ENCODE measurements at regions not wholly inside any gene's neighbourhood (a gene's known extent, or its start where the extent isn't known, plus 50 kb on each side); places are given as distances from the start of the nearest gene placed in this dataset.
"Not testable (repeated sequence)": the region's sequence is repeated elsewhere in the genome, so short reads cannot be mapped to it uniquely, and the experiment has no call there.

DNA sequence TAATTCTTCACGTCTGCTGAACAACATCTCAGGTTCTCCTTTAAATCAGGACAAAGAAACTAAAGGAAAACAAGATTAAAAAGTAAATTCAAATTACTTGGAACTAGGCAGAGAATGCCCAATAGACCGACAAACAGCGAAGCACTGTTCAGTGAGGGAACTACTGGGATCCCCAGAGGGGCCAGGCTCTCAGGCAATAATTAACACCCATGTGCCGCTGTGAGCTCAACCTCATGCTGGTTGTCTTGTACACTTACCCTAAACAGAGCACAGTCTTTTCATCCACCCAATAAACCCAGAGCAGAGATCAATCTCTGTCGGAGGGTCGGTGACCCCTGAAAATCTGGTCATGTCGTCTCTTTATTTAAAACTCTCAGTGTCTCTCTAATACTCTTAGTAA is 229.9 kb upstream of the CRIM1 start:
- Histone ChIP-seq H3K27me3 (ENCODE audit: insufficient read depth, low read length) (no peaks in the 10 kb centered on the region), H2AFZ (ENCODE audit: low read depth, low read length) (no peak overlapping the region), H3K27ac (ENCODE audit: low read depth, low read length) (no peak overlapping the region), H3K9me3 (ENCODE audit: insufficient read depth, low read depth, low read length) (no peaks in the 10 kb centered on the region), H3K9ac (ENCODE audit: low read length) (no peak overlapping the region), H3K79me2 (ENCODE audit: insufficient read depth, low read length) (no peaks in the 10 kb centered on the region), H3K36me3 (ENCODE audit: insufficient read depth, low read length) (no peaks in the 10 kb centered on the region), H3K4me2 (ENCODE audit: low read length) (no peak overlapping the region), H3K4me1 (ENCODE audit: insufficient read depth, low read length) (no peaks in the 10 kb centered on the region), H4K20me1 (ENCODE audit: insufficient read depth, low read length) (no peaks in the 10 kb centered on the region), H3K4me3 (ENCODE audit: insufficient read depth, low read depth, low read length) (no peak overlapping the region)
- Mint-ChIP-seq H3K4me3 (ENCODE audit: unreplicated experiment) (no peak overlapping the region), H3K36me3 (ENCODE audit: low read depth, unreplicated experiment) (no peaks in the 10 kb centered on the region), H3K4me1 (ENCODE audit: low read depth, unreplicated experiment) (no peaks in the 10 kb centered on the region), H3K27me3 (ENCODE audit: low read depth, unreplicated experiment) (no peaks in the 10 kb centered on the region), H3K27ac (ENCODE audit: unreplicated experiment) (no peak overlapping the region), H3K9me3 (ENCODE audit: unreplicated experiment) (peaks cover 5% of the 10 kb centered on the region)
- TF ChIP-seq, protein P1, sequence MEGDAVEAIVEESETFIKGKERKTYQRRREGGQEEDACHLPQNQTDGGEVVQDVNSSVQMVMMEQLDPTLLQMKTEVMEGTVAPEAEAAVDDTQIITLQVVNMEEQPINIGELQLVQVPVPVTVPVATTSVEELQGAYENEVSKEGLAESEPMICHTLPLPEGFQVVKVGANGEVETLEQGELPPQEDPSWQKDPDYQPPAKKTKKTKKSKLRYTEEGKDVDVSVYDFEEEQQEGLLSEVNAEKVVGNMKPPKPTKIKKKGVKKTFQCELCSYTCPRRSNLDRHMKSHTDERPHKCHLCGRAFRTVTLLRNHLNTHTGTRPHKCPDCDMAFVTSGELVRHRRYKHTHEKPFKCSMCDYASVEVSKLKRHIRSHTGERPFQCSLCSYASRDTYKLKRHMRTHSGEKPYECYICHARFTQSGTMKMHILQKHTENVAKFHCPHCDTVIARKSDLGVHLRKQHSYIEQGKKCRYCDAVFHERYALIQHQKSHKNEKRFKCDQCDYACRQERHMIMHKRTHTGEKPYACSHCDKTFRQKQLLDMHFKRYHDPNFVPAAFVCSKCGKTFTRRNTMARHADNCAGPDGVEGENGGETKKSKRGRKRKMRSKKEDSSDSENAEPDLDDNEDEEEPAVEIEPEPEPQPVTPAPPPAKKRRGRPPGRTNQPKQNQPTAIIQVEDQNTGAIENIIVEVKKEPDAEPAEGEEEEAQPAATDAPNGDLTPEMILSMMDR (IDR thresholded peaks at IDR 0.05; ENCODE audit: insufficient read depth, low read depth, low read length): no peak
- no peak for TF ChIP-seq EZH2 (IDR thresholded peaks at IDR 0.05; ENCODE audit: insufficient read depth, low read length)
- no peak for DNase-seq (ENCODE audit: low read depth)
- no peak for FAIRE-seq

DNA sequence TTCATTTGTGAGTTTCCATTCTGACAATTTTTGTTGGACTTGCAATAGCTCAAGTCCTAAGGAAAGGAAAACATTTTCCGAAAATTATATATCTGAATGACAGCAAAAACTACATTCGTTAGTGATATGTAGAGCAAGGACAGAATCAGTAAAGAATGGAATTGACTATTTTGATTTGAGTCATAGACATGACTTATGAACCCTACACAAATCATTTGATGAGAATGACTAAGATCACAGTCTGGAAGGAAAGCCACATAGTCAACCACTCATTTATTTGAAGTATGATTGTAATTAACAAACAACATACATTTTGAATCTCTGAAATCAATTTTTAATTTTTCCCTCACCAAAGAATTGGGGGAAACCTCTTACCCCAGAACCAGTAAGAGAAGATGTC is 231.6 kb upstream of the CRIM1 start:
- Histone ChIP-seq H3K4me2 (ENCODE audit: low read length) (no peak overlapping the region), H3K36me3 (ENCODE audit: insufficient read depth, low read length) (no peaks in the 10 kb centered on the region), H3K27me3 (ENCODE audit: insufficient read depth, low read length) (no peaks in the 10 kb centered on the region), H3K4me1 (ENCODE audit: insufficient read depth, low read length) (no peaks in the 10 kb centered on the region), H2AFZ (ENCODE audit: low read depth, low read length) (no peak overlapping the region), H3K79me2 (ENCODE audit: insufficient read depth, low read length) (no peaks in the 10 kb centered on the region), H3K9me3 (ENCODE audit: insufficient read depth, low read depth, low read length) (no peaks in the 10 kb centered on the region), H3K9ac (ENCODE audit: low read length) (no peak overlapping the region), H3K27ac (ENCODE audit: low read depth, low read length) (no peak overlapping the region), H3K4me3 (ENCODE audit: insufficient read depth, low read depth, low read length) (no peak overlapping the region), H4K20me1 (ENCODE audit: insufficient read depth, low read length) (no peaks in the 10 kb centered on the region)
- Mint-ChIP-seq H3K27me3 (ENCODE audit: low read depth, unreplicated experiment) (no peaks in the 10 kb centered on the region), H3K4me3 (ENCODE audit: unreplicated experiment) (no peak overlapping the region), H3K27ac (ENCODE audit: unreplicated experiment) (no peak overlapping the region), H3K36me3 (ENCODE audit: low read depth, unreplicated experiment) (no peaks in the 10 kb centered on the region), H3K4me1 (ENCODE audit: low read depth, unreplicated experiment) (no peaks in the 10 kb centered on the region), H3K9me3 (ENCODE audit: unreplicated experiment) (peaks cover 5% of the 10 kb centered on the region)
- DNase-seq (ENCODE audit: low read depth): no peak
- no peak for FAIRE-seq
- TF ChIP-seq, protein P1 (IDR thresholded peaks at IDR 0.05; ENCODE audit: insufficient read depth, low read depth, low read length): no peak
- no peak for TF ChIP-seq EZH2 (IDR thresholded peaks at IDR 0.05; ENCODE audit: insufficient read depth, low read length)

DNA sequence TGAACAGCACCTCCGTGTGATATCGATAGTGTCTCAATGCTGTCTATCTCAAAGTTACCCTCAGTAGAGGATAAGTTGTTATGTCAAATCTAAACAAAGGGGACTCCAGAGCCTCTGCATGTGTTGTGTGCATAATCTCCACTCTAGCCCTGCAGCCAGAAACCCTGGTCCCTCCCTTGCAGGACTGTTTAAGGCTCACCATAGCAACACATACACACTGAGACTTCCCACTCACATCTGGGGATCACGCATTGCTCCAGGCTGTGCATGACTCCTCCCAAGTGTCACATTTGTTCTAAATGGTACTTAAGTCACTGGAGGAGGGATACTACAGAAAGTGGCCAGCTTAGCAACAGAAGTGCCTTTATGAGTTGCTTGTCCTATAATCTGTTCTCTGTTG is 258.6 kb upstream of the CRIM1 start:
- no peak overlapping the region for H2AFZ ChIP-seq (ENCODE audit: low read depth, low read length)
- Mint-ChIP-seq H3K27ac (ENCODE audit: unreplicated experiment) (no peak overlapping the region), H3K4me3 (ENCODE audit: unreplicated experiment) (no peak overlapping the region), H3K36me3 (ENCODE audit: low read depth, unreplicated experiment) (no peaks in the 10 kb centered on the region), H3K9me3 (ENCODE audit: unreplicated experiment) (peaks cover 6% of the 10 kb centered on the region), H3K27me3 (ENCODE audit: low read depth, unreplicated experiment) (peaks cover 2% of the 10 kb centered on the region), H3K4me1 (ENCODE audit: low read depth, unreplicated experiment) (no peaks in the 10 kb centered on the region)
- no peaks in the 10 kb centered on the region for H3K79me2 ChIP-seq (ENCODE audit: insufficient read depth, low read length)
- H3K27me3 ChIP-seq (ENCODE audit: insufficient read depth, low read length): no peaks in the 10 kb centered on the region
- H4K20me1 ChIP-seq (ENCODE audit: insufficient read depth, low read length): no peaks in the 10 kb centered on the region
- no peaks in the 10 kb centered on the region for H3K36me3 ChIP-seq (ENCODE audit: insufficient read depth, low read length)
- TF ChIP-seq, protein P1 (IDR thresholded peaks at IDR 0.05; ENCODE audit: insufficient read depth, low read depth, low read length): no peak
- TF ChIP-seq EZH2 (IDR thresholded peaks at IDR 0.05; ENCODE audit: insufficient read depth, low read length): no peak
- DNase-seq (ENCODE audit: low read depth) (no peak), FAIRE-seq (no peak)
- H3K4me2 ChIP-seq (ENCODE audit: low read length): no peak overlapping the region
- H3K9me3 ChIP-seq (ENCODE audit: insufficient read depth, low read depth, low read length): no peaks in the 10 kb centered on the region
- no peaks in the 10 kb centered on the region for H3K4me1 ChIP-seq (ENCODE audit: insufficient read depth, low read length)
- H3K9ac ChIP-seq (ENCODE audit: low read length): no peak overlapping the region
- no peak overlapping the region for H3K27ac ChIP-seq (ENCODE audit: low read depth, low read length)
- H3K4me3 ChIP-seq (ENCODE audit: insufficient read depth, low read depth, low read length): no peak overlapping the region

DNA sequence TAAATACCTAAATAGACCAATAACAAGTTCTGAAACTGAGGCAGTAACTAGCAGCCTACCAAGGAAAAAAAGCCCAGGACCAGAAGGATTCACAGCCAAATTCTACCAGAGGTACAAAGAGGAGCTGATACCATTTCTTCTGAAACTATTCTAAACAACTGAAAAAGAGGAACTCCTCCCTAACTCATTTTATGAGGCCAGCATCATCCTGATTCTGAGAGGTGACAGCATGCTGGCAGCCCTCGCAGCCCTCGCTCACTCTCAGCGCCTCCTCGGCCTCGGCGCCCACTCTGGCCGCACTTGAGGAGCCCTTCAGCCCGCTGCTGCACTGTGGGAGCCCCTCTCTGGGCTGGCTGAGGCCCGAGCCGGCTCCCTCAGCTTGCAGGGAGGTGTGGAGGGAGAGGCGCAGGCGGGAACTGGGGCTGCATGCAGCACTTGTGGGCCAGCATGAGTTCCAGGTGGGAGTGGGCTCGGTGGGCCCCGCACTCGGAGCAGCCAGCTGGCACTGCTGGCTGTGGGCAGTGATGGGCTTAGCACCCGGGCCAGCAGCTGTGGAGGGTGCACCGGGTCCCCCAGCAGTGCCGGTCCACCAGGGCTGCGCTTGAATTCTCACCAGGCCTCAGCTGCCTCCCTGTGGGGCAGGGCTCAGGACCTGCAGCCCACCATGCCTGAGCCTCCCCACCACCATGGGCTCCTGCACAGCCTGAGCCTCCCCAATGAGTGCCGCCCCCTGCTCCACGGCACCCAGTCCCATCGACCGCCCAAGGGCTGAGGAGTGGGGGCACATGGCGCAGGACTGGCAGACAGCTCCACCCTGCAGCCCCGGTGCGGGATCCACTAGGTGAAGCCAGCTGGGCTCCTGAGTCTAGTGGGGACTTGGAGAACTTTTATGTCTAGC is 263.5 kb upstream of the CRIM1 start:
- not testable (repeated sequence) for H3K9me3 Mint-ChIP-seq (ENCODE audit: unreplicated experiment); H2AFZ ChIP-seq (ENCODE audit: low read depth, low read length); H3K27ac ChIP-seq (ENCODE audit: low read depth, low read length); H3K36me3 Mint-ChIP-seq (ENCODE audit: low read depth, unreplicated experiment); H3K9me3 ChIP-seq (ENCODE audit: insufficient read depth, low read depth, low read length); H3K36me3 ChIP-seq (ENCODE audit: insufficient read depth, low read length); H3K27ac Mint-ChIP-seq (ENCODE audit: unreplicated experiment); FAIRE-seq; H3K4me1 Mint-ChIP-seq (ENCODE audit: low read depth, unreplicated experiment); H3K27me3 ChIP-seq (ENCODE audit: insufficient read depth, low read length); H3K4me3 ChIP-seq (ENCODE audit: insufficient read depth, low read depth, low read length); H3K4me2 ChIP-seq (ENCODE audit: low read length); H4K20me1 ChIP-seq (ENCODE audit: insufficient read depth, low read length); H3K27me3 Mint-ChIP-seq (ENCODE audit: low read depth, unreplicated experiment); H3K4me3 Mint-ChIP-seq (ENCODE audit: unreplicated experiment); H3K79me2 ChIP-seq (ENCODE audit: insufficient read depth, low read length); DNase-seq (ENCODE audit: low read depth); H3K4me1 ChIP-seq (ENCODE audit: insufficient read depth, low read length); H3K9ac ChIP-seq (ENCODE audit: low read length)
